HCT116 (cell line): ENCODE measurements at regions not wholly inside any gene's neighbourhood (a gene's known extent, or its start where the extent isn't known, plus 50 kb on each side); places are given as distances from the start of the nearest gene placed in this dataset.

Source experiments
- ATAC-seq: fragments of 200-7000 bp; cut with Tn5 transposase; 2 replicates; pipeline ENCODE4 v1.9.1; 2020; ENCODE audit warnings: mild to moderate bottlenecking, moderate library complexity
- BruUV-seq: library from RNA; stranded (reverse); fragments of 400-500 nt; replicated peaks from 2 replicates; lab custom pipeline; 2021; lab: Mats Ljungman, UMichigan
- CTCF ChIA-PET: fragments of 300-600 bp; sonication (Branson Sonifier 250); formaldehyde crosslinking; loops from one replicate; lab custom pipeline; 2021; ENCODE audit warnings: antibody characterized with exemption; lab: Charles Lee
- POLR2A ChIA-PET: fragments of 300-600, 350-600 bp; sonication (Branson Sonifier 250); formaldehyde crosslinking; loops from one replicate; lab custom pipeline; 2021; ENCODE audit warnings: antibody characterized with exemption; lab: Charles Lee
- RAD21 ChIA-PET, 2 experiments: fragments of 300-600 bp; sonication (Branson Sonifier 250); formaldehyde crosslinking; loops; one replicate each; lab custom pipeline; 2023; ENCODE audit warnings: low total read pairs in 2 of 2; ENCODE audit not compliant: uncharacterized antibody in 2 of 2, unreplicated experiment in 2 of 2, low non-redundant PET in 1 of 2; lab: Charles Lee
- DNase-seq: peaks from one replicate; pipeline ENCODE4 v3.0.0-alpha.2; 2010; ENCODE audit warnings: low read depth, low spot score
- H2AFZ ChIP-seq: fragments of 200-600 bp; shearing (Covaris generic), sonication (generic); 2 replicates; pipeline ENCODE4 v1.6.1; 2017; ENCODE audit warnings: low read depth, mixed run types, mixed read lengths, antibody characterized with exemption, low read length; ENCODE audit not compliant: poor library complexity, severe bottlenecking
- H3K27ac ChIP-seq: 2 replicates; pipeline ENCODE4 v1.5.1; 2012; ENCODE audit warnings: low read depth, low read length
- H3K27me3 ChIP-seq: fragments of 200-600 bp; sonication (generic); 2 replicates; pipeline ENCODE4 v1.6.1; 2016; ENCODE audit warnings: mixed run types, low read length, mixed read lengths; ENCODE audit not compliant: insufficient read depth
- H3K36me3 ChIP-seq, 2 experiments: fragments of 200-500 bp in 1 of 2; fragments of 200-600 bp in 1 of 2; sonication (Bioruptor generic) in 1 of 2; sonication (generic) in 1 of 2; 2 replicates each; pipeline versions ENCODE4 v1.5.1 to v1.6.1; 2014 to 2016; ENCODE audit warnings: low read length in 2 of 2, inconsistent platforms in 1 of 2, mixed read lengths in 1 of 2, mixed run types in 1 of 2; ENCODE audit not compliant: insufficient read depth in 2 of 2, control insufficient read depth in 1 of 2
- H3K4me1 ChIP-seq, 2 experiments: fragments of 200-600 bp in 1 of 2; sonication (generic) in 1 of 2; 2 replicates each; pipeline versions ENCODE4 v1.5.1 to v1.6.1; 2012 to 2017; ENCODE audit warnings: low read length in 2 of 2, inconsistent platforms in 1 of 2, mild to moderate bottlenecking in 1 of 2, mixed read lengths in 1 of 2, mixed run types in 1 of 2, moderate library complexity in 1 of 2; ENCODE audit not compliant: insufficient read depth in 2 of 2, control insufficient read depth in 1 of 2
- H3K4me2 ChIP-seq: fragments of 200-600 bp; sonication (generic); 2 replicates; pipeline ENCODE4 v1.6.1; 2017; ENCODE audit warnings: mixed run types, low read length, mixed read lengths
- H3K4me3 ChIP-seq, 2 experiments: fragments of 200-600 bp in 1 of 2; sonication (generic) in 1 of 2; replicated peaks in 1 of 2; 2 replicates each; pipeline ENCODE4 v1.5.1; 2011 to 2016; ENCODE audit warnings: low read length in 2 of 2, control low read depth in 1 of 2, low read depth in 1 of 2, mild to moderate bottlenecking in 1 of 2, mixed read lengths in 1 of 2, mixed run types in 1 of 2
- H3K79me2 ChIP-seq: fragments of 200-600 bp; sonication (generic); 2 replicates; pipeline ENCODE4 v1.6.1; 2017; ENCODE audit warnings: mild to moderate bottlenecking, mixed run types, low read length, moderate library complexity, mixed read lengths; ENCODE audit not compliant: insufficient read depth
- H3K9ac ChIP-seq: fragments of 200-600 bp; sonication (generic); 2 replicates; pipeline ENCODE4 v1.6.1; 2016; ENCODE audit warnings: low read length, mixed read lengths
- H3K9me2 ChIP-seq: fragments of 200-600 bp; sonication (generic), shearing (Covaris generic); 2 replicates; pipeline ENCODE4 v1.6.1; 2017; ENCODE audit warnings: mixed run types, mild to moderate bottlenecking, moderate library complexity; ENCODE audit not compliant: insufficient read depth
- H3K9me3 ChIP-seq, 2 experiments: fragments of 200-500 bp in 1 of 2; fragments of 200-600 bp in 1 of 2; sonication (Bioruptor generic) in 1 of 2; sonication (generic) in 1 of 2; 2 replicates each; pipeline ENCODE4 v1.6.1; 2014 to 2017; ENCODE audit warnings: low read length in 2 of 2, mixed read lengths in 2 of 2, inconsistent platforms in 1 of 2, low read depth in 1 of 2, mild to moderate bottlenecking in 1 of 2, mixed run types in 1 of 2, moderate library complexity in 1 of 2; ENCODE audit not compliant: control insufficient read depth in 1 of 2, insufficient read depth in 1 of 2
- H4K20me1 ChIP-seq: fragments of 200-600 bp; sonication (generic), shearing (Covaris generic); 2 replicates; pipeline ENCODE4 v1.6.1; 2017; ENCODE audit warnings: mixed run types, mild to moderate bottlenecking, moderate library complexity; ENCODE audit not compliant: insufficient read depth
- CBX3 ChIP-seq: IDR thresholded peaks from 2 replicates; pipeline ENCODE4 v1.6.1; 2012; ENCODE audit warnings: low read depth
- CTCF ChIP-seq, 3 experiments: fragments of 200-600 bp in 1 of 3; sonication (generic) in 1 of 3; IDR thresholded peaks in 2 of 3; conservative IDR thresholded peaks in 1 of 3; 2 replicates each; pipeline ENCODE4 v1.5.1; 2012 to 2017; ENCODE audit warnings: low read depth in 2 of 3, low read length in 2 of 3, antibody characterized with exemption in 1 of 3, borderline replicate concordance in 1 of 3, control low read depth in 1 of 3, mild to moderate bottlenecking in 1 of 3, mixed read lengths in 1 of 3, mixed run types in 1 of 3, moderate library complexity in 1 of 3; ENCODE audit not compliant: insufficient read depth in 1 of 3
- ELF1 ChIP-seq: IDR thresholded peaks from 2 replicates; pipeline ENCODE4 v1.6.1; 2012; ENCODE audit warnings: low read depth, borderline replicate concordance
- EZH2phosphoT487 ChIP-seq: fragments of 200-600 bp; IDR thresholded peaks from 2 replicates; pipeline ENCODE4 v1.6.1; 2018; ENCODE audit warnings: antibody characterized with exemption, borderline replicate concordance
- FOSL1 ChIP-seq: IDR thresholded peaks from 2 replicates; pipeline ENCODE4 v1.6.1; 2012; ENCODE audit warnings: low read depth
- JUND ChIP-seq: IDR thresholded peaks from 2 replicates; pipeline ENCODE4 v1.6.1; 2012
- MAX ChIP-seq: IDR thresholded peaks from 2 replicates; pipeline ENCODE4 v1.6.1; 2012
- POLR2A ChIP-seq: IDR thresholded peaks from 2 replicates; pipeline ENCODE4 v1.7.0; 2011; ENCODE audit warnings: borderline replicate concordance; ENCODE audit not compliant: insufficient read depth, insufficient read length; ENCODE audit errors: extremely low read depth
- RAD21 ChIP-seq: IDR thresholded peaks from 2 replicates; pipeline ENCODE4 v1.6.1; 2012; ENCODE audit warnings: low read depth, mild to moderate bottlenecking
- SP1 ChIP-seq: IDR thresholded peaks from 2 replicates; pipeline ENCODE4 v1.6.1; 2012; ENCODE audit warnings: low read depth
- SRF ChIP-seq: IDR thresholded peaks from 2 replicates; pipeline ENCODE4 v1.6.1; 2012; ENCODE audit warnings: low read depth
- TCF7L2 ChIP-seq: IDR thresholded peaks from 2 replicates; pipeline ENCODE4 v1.7.0; 2011; ENCODE audit warnings: borderline replicate concordance, inconsistent platforms; ENCODE audit not compliant: insufficient read depth, insufficient read length; ENCODE audit errors: extremely low read depth
- intact Hi-C: fragments of 100-400 bp; cut with micrococcal nuclease; formaldehyde crosslinking; loops from 2 replicates; pipeline ENCODE4 v1.10.0; 2022
- TF ChIP-seq, protein P1 (sequence below): IDR thresholded peaks from 2 replicates; pipeline ENCODE4 v1.6.1; 2012

DNA sequence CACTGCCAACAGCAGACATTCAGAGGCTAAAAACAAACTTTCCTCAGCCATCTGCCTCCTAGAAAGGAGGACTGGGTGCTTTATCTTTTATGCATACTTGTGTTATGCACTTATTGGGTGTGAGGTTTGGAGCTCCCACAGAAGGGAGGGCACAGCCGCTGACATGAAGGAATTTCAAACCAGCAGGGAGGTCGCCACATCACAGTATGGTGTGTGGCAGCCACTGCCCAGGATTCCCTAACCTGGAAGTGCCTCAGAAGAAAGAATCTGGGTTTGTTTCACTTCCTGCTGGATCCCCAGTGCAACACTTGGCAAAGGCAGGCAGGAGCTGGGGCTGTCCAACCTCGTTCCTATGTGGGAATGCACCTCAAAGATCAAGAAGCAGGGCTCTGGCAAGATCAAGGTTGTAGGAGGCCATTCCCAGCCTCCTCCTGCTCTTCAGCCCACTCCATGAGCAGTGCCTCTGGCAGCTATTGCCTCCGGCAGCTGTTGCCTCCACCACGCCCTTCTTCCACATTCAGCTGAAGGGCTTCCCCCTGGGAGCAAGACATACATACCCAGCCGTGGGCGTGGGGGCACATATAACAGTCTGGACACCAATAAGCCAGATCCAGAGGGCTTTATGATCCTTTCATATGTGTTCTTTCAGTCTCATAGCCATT is 109.0 kb upstream of the MAMLD1 start:
- BruUV-seq, result no TSS peak
- H3K79me2 ChIP-seq, result no peaks in the 10 kb centered on the region
- POLR2A ChIA-PET, result no interaction called here

More for the DNA sequence above, 109.0 kb upstream of the MAMLD1 start:
- H3K4me3 ChIP-seq, result no peak overlapping the region
- H3K4me1 ChIP-seq, result no peaks in the 10 kb centered on the region
- H3K4me2 ChIP-seq, result no peak overlapping the region
- RAD21 ChIA-PET, result no interaction called here
- no peaks in the 10 kb centered on the region for H4K20me1 ChIP-seq
- CTCF ChIA-PET, result no interaction called here
- no peak overlapping the region for H3K9ac ChIP-seq
- H3K36me3 ChIP-seq, result no peaks in the 10 kb centered on the region
- H3K9me2 ChIP-seq, result no peaks in the 10 kb centered on the region
- H2AFZ ChIP-seq, result no peak overlapping the region
- DNase-seq (no peak), ATAC-seq (no peak)
- H3K9me3 ChIP-seq, result no peaks in the 10 kb centered on the region
- no peaks in the 10 kb centered on the region for H3K27me3 ChIP-seq
- intact Hi-C loops, result no loop called here
- H3K27ac ChIP-seq, result no peak overlapping the region
- no peak for TF ChIP-seq CBX3
- TF ChIP-seq MAX, result no peak
- TF ChIP-seq TCF7L2, result no peak
- TF ChIP-seq, protein P1, sequence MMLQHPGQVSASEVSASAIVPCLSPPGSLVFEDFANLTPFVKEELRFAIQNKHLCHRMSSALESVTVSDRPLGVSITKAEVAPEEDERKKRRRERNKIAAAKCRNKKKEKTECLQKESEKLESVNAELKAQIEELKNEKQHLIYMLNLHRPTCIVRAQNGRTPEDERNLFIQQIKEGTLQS, result no peak
- TF ChIP-seq ELF1, result no peak
- no peak for TF ChIP-seq RAD21
- no peak for TF ChIP-seq CTCF (IDR thresholded peaks at IDR 0.05 in 2 of 3, conservative IDR thresholded peaks at IDR 0.05 in 1 of 3; ENCODE audit: borderline replicate concordance in 1 of 3, insufficient read depth in 1 of 3, low read depth in 2 of 3, low read length in 2 of 3)
- TF ChIP-seq EZH2phosphoT487, result no peak
- TF ChIP-seq SRF, result no peak
- no peak for TF ChIP-seq FOSL1
- no peak for TF ChIP-seq POLR2A
- TF ChIP-seq SP1, result no peak
- TF ChIP-seq JUND, result no peak
